ENCODE measurements at regions not wholly inside any gene's neighbourhood (a gene's known extent, or its start where the extent isn't known, plus 50 kb on each side); places are given as distances from the start of the nearest gene placed in this dataset.

- TF ChIP-seq, protein P1, sequence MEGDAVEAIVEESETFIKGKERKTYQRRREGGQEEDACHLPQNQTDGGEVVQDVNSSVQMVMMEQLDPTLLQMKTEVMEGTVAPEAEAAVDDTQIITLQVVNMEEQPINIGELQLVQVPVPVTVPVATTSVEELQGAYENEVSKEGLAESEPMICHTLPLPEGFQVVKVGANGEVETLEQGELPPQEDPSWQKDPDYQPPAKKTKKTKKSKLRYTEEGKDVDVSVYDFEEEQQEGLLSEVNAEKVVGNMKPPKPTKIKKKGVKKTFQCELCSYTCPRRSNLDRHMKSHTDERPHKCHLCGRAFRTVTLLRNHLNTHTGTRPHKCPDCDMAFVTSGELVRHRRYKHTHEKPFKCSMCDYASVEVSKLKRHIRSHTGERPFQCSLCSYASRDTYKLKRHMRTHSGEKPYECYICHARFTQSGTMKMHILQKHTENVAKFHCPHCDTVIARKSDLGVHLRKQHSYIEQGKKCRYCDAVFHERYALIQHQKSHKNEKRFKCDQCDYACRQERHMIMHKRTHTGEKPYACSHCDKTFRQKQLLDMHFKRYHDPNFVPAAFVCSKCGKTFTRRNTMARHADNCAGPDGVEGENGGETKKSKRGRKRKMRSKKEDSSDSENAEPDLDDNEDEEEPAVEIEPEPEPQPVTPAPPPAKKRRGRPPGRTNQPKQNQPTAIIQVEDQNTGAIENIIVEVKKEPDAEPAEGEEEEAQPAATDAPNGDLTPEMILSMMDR (IDR thresholded peaks at IDR 0.05; ENCODE audit: low read depth, low read length), result no peak
- no peak for DNase-seq
- Histone ChIP-seq H3K9me3 (ENCODE audit: severe bottlenecking) (no peaks in the 10 kb centered on the region), H3K27ac (no peak overlapping the region), H3K36me3 (no peaks in the 10 kb centered on the region), H3K27me3 (ENCODE audit: insufficient read depth, low read depth, severe bottlenecking) (no peaks in the 10 kb centered on the region), H3K4me3 (ENCODE audit: low read depth, low read length) (no peak overlapping the region)
Measured at GRCh38 chr4:94115687-94116086, 92.0 kb upstream of the SMARCAD1 start.

GRCh38 chr4:94116842-94117241 lies 90.8 kb upstream of the SMARCAD1 start:
- TF ChIP-seq, protein P1 (IDR thresholded peaks at IDR 0.05; ENCODE audit: low read depth, low read length), result no peak
- H3K9me3 ChIP-seq (ENCODE audit: severe bottlenecking), result no peaks in the 10 kb centered on the region
- H3K36me3 ChIP-seq, result no peaks in the 10 kb centered on the region
- H3K27me3 ChIP-seq (ENCODE audit: insufficient read depth, low read depth, severe bottlenecking), result no peaks in the 10 kb centered on the region
- no peak overlapping the region for H3K4me3 ChIP-seq (ENCODE audit: low read depth, low read length)
- DNase-seq, result no peak
- H3K27ac ChIP-seq, result no peak overlapping the region

DNA sequence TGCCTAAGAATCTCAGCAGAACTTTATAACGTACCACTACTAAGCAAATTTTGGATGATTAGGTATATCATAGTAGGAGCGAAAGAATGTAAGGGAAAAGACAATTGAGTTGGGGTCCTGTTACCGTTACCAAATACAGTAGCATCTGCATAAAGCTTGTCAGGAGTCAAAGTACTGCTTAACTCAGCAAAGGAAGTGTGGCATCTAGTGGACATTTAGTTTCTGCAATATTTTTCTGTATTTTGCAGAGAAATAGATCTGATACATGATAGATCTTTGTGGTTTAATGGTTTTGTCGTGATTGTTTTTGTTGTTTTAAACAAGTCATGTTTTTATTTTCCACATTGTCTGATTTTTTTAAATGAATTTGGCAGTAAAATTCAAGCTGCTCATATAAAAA lies 81.0 kb upstream of the SMARCAD1 start:
- TF ChIP-seq, protein P1 (IDR thresholded peaks at IDR 0.05; ENCODE audit: low read depth, low read length), result peak; percentile 32
- H3K4me3 ChIP-seq (ENCODE audit: low read depth, low read length), result no peak overlapping the region
- no peaks in the 10 kb centered on the region for H3K9me3 ChIP-seq (ENCODE audit: severe bottlenecking)
- no peak for DNase-seq
- no peak overlapping the region for H3K27ac ChIP-seq
- no peaks in the 10 kb centered on the region for H3K27me3 ChIP-seq (ENCODE audit: insufficient read depth, low read depth, severe bottlenecking)
- no peaks in the 10 kb centered on the region for H3K36me3 ChIP-seq

DNA sequence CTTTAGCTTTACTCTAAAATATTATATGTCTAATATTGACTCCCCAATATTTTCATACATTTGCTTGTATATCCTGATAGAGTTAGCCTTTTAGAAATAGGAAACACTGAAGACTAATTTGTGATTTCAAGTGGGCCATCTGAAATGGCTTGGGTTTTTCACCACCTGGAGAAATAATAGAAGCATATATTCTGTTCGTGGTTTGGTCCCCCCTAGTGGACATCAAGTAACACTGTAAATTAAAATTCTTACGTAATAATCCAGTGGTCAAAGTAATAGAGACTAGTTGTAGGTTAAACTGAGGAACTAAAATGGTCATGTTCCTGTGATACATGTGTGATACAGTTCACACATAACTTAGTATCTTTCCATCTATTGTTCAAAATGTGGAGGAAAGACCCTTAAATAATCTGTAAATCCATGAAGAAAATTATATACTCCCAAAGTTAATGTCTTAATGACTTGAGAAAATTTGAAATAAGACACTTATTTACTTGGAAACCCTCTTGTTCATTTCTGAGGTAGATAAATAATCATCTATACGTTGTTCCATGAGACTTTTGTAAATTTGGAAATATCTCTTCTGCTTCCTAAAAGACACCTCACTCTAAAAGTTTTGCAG lies 79.8 kb upstream of the SMARCAD1 start:
- Histone ChIP-seq H3K9me3 (ENCODE audit: severe bottlenecking) (no peaks in the 10 kb centered on the region), H3K27me3 (ENCODE audit: insufficient read depth, low read depth, severe bottlenecking) (no peaks in the 10 kb centered on the region), H3K27ac (no peak overlapping the region), H3K4me3 (ENCODE audit: low read depth, low read length) (no peak overlapping the region), H3K36me3 (no peaks in the 10 kb centered on the region)
- no peak for DNase-seq
- TF ChIP-seq, protein P1 (IDR thresholded peaks at IDR 0.05; ENCODE audit: low read depth, low read length), result peak; percentile 26; the same call in 1 of the 2 replicates

- no peak overlapping the region for H3K27ac ChIP-seq
- H3K36me3 ChIP-seq, result no peaks in the 10 kb centered on the region
- no peaks in the 10 kb centered on the region for H3K9me3 ChIP-seq (ENCODE audit: severe bottlenecking)
- no peak overlapping the region for H3K4me3 ChIP-seq (ENCODE audit: low read depth, low read length)
- TF ChIP-seq, protein P1 (IDR thresholded peaks at IDR 0.05; ENCODE audit: low read depth, low read length), result no peak
- no peaks in the 10 kb centered on the region for H3K27me3 ChIP-seq (ENCODE audit: insufficient read depth, low read depth, severe bottlenecking)
- DNase-seq, result no peak
Measured at GRCh38 chr4:94131212-94131611, 76.5 kb upstream of the SMARCAD1 start.

GRCh38 chr4:94135701-94136100 lies 72.0 kb upstream of the SMARCAD1 start:
- TF ChIP-seq, protein P1 (IDR thresholded peaks at IDR 0.05; ENCODE audit: low read depth, low read length), result no peak
- no peaks in the 10 kb centered on the region for H3K27me3 ChIP-seq (ENCODE audit: insufficient read depth, low read depth, severe bottlenecking)
- no peak overlapping the region for H3K4me3 ChIP-seq (ENCODE audit: low read depth, low read length)
- no peaks in the 10 kb centered on the region for H3K9me3 ChIP-seq (ENCODE audit: severe bottlenecking)
- H3K36me3 ChIP-seq, result no peaks in the 10 kb centered on the region
- no peak overlapping the region for H3K27ac ChIP-seq
- DNase-seq, result no peak
